ENCODE measurements at regions not wholly inside any gene's neighbourhood (a gene's known extent, or its start where the extent isn't known, plus 50 kb on each side); places are given as distances from the start of the nearest gene placed in this dataset.

DNA sequence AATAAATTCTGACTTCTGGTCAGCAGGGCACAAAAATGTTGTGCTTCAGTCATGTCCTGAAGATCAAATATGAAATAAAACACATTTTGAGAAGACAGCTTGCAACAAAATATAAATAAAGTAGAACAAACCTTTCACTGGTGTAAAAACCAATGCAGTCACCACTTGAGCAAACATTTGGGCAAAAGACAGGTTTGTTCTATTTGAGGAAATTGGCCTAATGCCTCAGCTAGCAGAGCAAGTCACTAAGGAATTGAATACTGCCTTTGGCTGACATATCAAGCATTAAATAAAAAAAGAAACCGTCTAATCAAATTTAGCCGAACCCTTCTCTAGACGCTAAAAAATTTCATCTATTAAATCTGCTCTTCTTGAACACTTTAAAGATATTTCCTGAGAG is 475.4 kb upstream of the CNTN3 start:
- Histone ChIP-seq H3K4me2 (ENCODE audit: extremely low read depth, insufficient read depth, low read length) (no peak overlapping the region), H2AFZ (ENCODE audit: low read length) (no peak overlapping the region), H3K9ac (ENCODE audit: insufficient read depth, low read length) (no peak overlapping the region), H3K4me3 (replicated peaks in 1 of 4; ENCODE audit: control extremely low read depth in 1 of 4, insufficient read depth in 1 of 4, low read depth in 3 of 4, low read length in 4 of 4) (no peak overlapping the region), H3K27me3 (ENCODE audit: control insufficient read depth, insufficient read depth, low read length) (no peaks in the 10 kb centered on the region), H3K79me2 (ENCODE audit: control insufficient read depth, insufficient read depth, low read length) (no peaks in the 10 kb centered on the region), H4K20me1 (ENCODE audit: control insufficient read depth, extremely low read depth, insufficient read depth, low read length) (no peaks in the 10 kb centered on the region), H3K36me3 (ENCODE audit: control insufficient read depth, insufficient read depth, low read length) (no peaks in the 10 kb centered on the region), H3K27ac (ENCODE audit: insufficient read depth, low read length) (no peak overlapping the region), H3K9me3 (ENCODE audit: control insufficient read depth, insufficient read depth, low read depth, low read length) (no peaks in the 10 kb centered on the region), H3K4me1 (ENCODE audit: control insufficient read depth, extremely low read depth, insufficient read depth, low read length) (no peaks in the 10 kb centered on the region)
- no peak for TF ChIP-seq EZH2 (IDR thresholded peaks at IDR 0.05; ENCODE audit: low read length, missing control alignments)
- TF ChIP-seq, protein P1, sequence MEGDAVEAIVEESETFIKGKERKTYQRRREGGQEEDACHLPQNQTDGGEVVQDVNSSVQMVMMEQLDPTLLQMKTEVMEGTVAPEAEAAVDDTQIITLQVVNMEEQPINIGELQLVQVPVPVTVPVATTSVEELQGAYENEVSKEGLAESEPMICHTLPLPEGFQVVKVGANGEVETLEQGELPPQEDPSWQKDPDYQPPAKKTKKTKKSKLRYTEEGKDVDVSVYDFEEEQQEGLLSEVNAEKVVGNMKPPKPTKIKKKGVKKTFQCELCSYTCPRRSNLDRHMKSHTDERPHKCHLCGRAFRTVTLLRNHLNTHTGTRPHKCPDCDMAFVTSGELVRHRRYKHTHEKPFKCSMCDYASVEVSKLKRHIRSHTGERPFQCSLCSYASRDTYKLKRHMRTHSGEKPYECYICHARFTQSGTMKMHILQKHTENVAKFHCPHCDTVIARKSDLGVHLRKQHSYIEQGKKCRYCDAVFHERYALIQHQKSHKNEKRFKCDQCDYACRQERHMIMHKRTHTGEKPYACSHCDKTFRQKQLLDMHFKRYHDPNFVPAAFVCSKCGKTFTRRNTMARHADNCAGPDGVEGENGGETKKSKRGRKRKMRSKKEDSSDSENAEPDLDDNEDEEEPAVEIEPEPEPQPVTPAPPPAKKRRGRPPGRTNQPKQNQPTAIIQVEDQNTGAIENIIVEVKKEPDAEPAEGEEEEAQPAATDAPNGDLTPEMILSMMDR (conservative IDR thresholded peaks at IDR 0.05 in 1 of 2, IDR thresholded peaks at IDR 0.05 in 1 of 2; ENCODE audit: low read depth in 1 of 2, low read length in 2 of 2), result no peak
- no peak for DNase-seq (ENCODE audit: low read depth in 2 of 2)

DNA sequence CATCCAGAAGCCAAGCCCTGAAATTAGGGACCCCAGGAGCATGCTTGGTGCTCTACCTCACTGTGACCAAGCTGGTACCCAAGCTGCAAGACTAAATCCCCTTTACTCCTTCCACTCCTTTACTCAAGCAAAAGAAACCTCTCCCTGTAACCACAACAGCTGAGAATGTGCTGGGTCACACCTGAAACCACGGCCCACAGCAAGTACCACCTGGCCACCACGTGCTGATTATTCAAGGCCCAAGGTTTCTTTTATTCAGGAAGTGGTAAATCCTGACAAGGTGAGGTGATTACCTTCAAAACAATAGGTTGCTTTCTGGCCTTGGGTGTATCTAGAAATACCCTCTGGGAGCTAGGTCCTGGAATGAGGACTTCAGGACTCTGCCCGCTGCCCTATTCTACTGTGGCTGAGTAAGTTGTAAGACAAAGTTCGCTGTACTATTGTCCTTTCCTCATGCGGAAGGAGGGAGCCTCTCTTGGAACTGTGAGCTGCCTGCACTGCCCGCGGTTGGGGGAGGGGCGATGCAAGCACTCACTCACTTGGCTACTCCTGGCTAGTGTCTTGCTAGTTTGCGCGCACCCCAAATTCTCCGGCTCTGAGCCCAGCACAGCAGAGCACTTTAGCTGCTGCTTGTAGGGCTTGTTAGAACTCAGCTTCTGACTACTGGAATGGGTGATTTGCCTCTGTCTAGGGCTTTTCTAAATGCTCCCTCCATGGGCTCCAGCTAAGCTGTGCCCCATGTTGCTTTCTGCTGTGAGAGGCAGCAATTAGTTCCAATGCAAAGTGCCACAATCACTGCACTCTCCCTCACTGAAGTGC is 487.1 kb upstream of the CNTN3 start:
- Histone ChIP-seq H3K36me3 (ENCODE audit: control insufficient read depth, insufficient read depth, low read length) (no peaks in the 10 kb centered on the region), H3K27me3 (ENCODE audit: control insufficient read depth, insufficient read depth, low read length) (no peaks in the 10 kb centered on the region), H3K79me2 (ENCODE audit: control insufficient read depth, insufficient read depth, low read length) (no peaks in the 10 kb centered on the region), H3K27ac (ENCODE audit: insufficient read depth, low read length) (no peak overlapping the region), H2AFZ (ENCODE audit: low read length) (no peak overlapping the region), H4K20me1 (ENCODE audit: control insufficient read depth, extremely low read depth, insufficient read depth, low read length) (no peaks in the 10 kb centered on the region), H3K9me3 (ENCODE audit: control insufficient read depth, insufficient read depth, low read depth, low read length) (no peaks in the 10 kb centered on the region), H3K4me2 (ENCODE audit: extremely low read depth, insufficient read depth, low read length) (no peak overlapping the region), H3K4me1 (ENCODE audit: control insufficient read depth, extremely low read depth, insufficient read depth, low read length) (no peaks in the 10 kb centered on the region), H3K9ac (ENCODE audit: insufficient read depth, low read length) (no peak overlapping the region), H3K4me3 (replicated peaks in 1 of 4; ENCODE audit: control extremely low read depth in 1 of 4, insufficient read depth in 1 of 4, low read depth in 3 of 4, low read length in 4 of 4) (no peak overlapping the region)
- no peak for DNase-seq (ENCODE audit: low read depth in 2 of 2)
- TF ChIP-seq, protein P1 (conservative IDR thresholded peaks at IDR 0.05 in 1 of 2, IDR thresholded peaks at IDR 0.05 in 1 of 2; ENCODE audit: low read depth in 1 of 2, low read length in 2 of 2), result no peak
- TF ChIP-seq EZH2 (IDR thresholded peaks at IDR 0.05; ENCODE audit: low read length, missing control alignments), result no peak

DNA sequence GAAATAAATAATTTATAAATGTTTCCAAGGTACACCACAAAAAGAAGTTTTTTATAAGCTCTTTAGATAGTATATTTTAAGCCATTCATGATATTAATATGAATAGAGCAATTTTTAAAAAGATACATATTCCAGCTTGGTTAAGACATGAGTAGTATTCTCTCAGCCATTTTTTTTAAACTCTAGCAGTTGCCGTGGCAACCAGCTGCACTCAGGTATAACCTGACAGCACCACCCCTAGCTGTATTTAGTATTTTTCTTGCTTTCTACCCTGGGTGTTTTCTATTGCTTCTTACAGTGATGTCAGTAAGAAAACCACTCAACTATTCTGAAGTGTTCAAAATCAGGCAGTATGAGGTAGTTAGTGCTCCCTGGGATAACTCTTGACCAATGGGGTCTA is 496.3 kb upstream of the CNTN3 start:
- no peak overlapping the region for H3K27ac ChIP-seq (ENCODE audit: insufficient read depth, low read length)
- no peak overlapping the region for H3K4me2 ChIP-seq (ENCODE audit: extremely low read depth, insufficient read depth, low read length)
- H3K9ac ChIP-seq (ENCODE audit: insufficient read depth, low read length), result no peak overlapping the region
- H3K4me1 ChIP-seq (ENCODE audit: control insufficient read depth, extremely low read depth, insufficient read depth, low read length), result no peaks in the 10 kb centered on the region
- H3K27me3 ChIP-seq (ENCODE audit: control insufficient read depth, insufficient read depth, low read length), result no peaks in the 10 kb centered on the region
- no peaks in the 10 kb centered on the region for H3K9me3 ChIP-seq (ENCODE audit: control insufficient read depth, insufficient read depth, low read depth, low read length)
- H3K79me2 ChIP-seq (ENCODE audit: control insufficient read depth, insufficient read depth, low read length), result no peaks in the 10 kb centered on the region
- no peak for DNase-seq (ENCODE audit: low read depth in 2 of 2)
- no peak overlapping the region for H3K4me3 ChIP-seq (replicated peaks in 1 of 4; ENCODE audit: control extremely low read depth in 1 of 4, insufficient read depth in 1 of 4, low read depth in 3 of 4, low read length in 4 of 4)
- no peaks in the 10 kb centered on the region for H3K36me3 ChIP-seq (ENCODE audit: control insufficient read depth, insufficient read depth, low read length)
- H4K20me1 ChIP-seq (ENCODE audit: control insufficient read depth, extremely low read depth, insufficient read depth, low read length), result no peaks in the 10 kb centered on the region
- TF ChIP-seq, protein P1 (conservative IDR thresholded peaks at IDR 0.05 in 1 of 2, IDR thresholded peaks at IDR 0.05 in 1 of 2; ENCODE audit: low read depth in 1 of 2, low read length in 2 of 2), result no peak
- TF ChIP-seq EZH2 (IDR thresholded peaks at IDR 0.05; ENCODE audit: low read length, missing control alignments), result no peak
- no peak overlapping the region for H2AFZ ChIP-seq (ENCODE audit: low read length)

All from fibroblast of lung (primary cell).